SKM-1 treated with dmso at 0.1 percent for 144 hours (cell line): ENCODE measurements at regions not wholly inside any gene's neighbourhood (a gene's known extent, or its start where the extent isn't known, plus 50 kb on each side); places are given as distances from the start of the nearest gene placed in this dataset.
"Not testable (repeated sequence)": the region's sequence is repeated elsewhere in the genome, so short reads cannot be mapped to it uniquely, and the experiment has no call there.

Source experiments
- DNase-seq: peaks from one replicate; lab custom pipeline; 2025; ENCODE audit not compliant: unreplicated experiment; lab: John Stamatoyannopoulos, UW

DNA sequence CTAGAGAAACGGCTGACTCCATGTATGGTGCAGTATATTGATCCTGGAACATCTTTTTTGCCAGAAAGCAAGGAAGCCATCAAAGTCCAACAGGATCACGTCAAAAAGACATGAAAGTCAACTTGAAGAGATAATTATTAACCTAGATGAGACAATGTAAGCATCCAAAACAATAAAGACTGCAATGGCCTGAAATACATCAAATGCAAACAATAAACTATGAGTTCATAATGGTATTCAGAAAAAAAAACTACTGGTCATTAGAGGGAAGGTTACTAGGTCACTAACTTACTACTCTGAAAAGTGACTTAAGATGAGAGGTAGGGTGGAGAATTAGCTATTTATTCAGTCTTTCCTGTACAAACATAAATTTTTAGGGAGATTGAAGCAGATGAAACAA, 75.3 kb upstream of the OR4F16 start:
- DNase-seq = not testable (repeated sequence)

DNA sequence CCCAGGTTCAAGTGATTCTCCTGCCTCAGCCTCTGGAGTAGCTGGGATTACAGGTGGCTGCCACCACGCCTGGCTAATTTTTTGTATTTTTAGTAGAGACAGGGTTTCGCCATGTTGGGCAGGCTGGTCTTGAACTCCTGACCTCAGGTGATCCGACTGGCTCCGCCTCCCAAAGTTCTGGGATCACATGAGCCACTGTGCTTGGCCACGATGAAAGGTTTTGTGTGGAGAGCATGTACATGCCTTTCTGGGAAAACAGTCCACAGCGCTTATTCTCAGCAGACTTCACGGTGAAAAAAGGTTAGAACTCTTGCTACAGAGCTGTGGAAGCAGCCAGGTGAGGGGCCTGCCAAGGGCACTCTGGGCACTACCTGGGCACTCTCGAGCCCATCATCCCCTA, 85.0 kb upstream of the OR4F16 start:
- DNase-seq = not testable (repeated sequence)

GRCh38 chr1:777480-778180, 91.2 kb upstream of the OR4F16 start:
- not testable (repeated sequence) for DNase-seq

DNA sequence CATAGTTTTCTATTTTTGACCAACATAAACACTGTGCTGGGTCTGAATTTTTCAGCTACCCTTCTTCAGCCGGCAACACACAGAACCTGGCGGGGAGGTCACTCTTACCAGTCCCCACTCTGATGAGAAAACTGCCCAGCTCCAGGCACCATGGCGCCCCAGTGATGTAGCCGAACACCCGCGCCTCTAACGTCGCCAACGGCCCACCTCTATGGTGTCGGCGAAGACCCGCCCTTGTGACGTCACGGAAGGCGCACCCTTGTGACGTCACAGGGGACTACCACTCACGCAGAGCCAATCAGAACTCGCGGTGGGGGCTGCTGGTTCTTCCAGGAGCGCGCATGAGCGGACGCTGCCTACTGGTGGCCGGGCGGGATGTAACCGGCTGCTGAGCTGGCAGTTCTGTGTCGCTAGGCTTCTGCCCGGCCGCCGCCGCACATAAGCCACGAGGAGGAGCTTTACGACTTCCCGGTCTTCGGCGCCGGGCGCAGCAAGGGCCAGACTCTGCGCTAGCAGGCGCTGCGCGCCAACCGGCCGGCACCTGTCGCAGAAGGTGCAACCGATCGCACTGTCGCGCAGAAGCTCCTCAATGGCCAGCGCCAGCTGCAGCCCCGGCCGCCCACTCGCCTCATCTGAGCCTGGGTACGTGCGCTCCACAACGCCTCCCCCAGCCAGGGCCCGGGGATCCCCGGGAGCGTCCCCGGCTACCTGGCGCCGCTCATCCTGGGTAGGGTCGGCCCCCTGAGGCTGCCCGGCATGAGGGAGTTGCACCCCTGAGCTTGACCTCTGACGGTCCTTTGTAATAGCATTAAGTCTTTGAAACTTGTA, 92.2 kb upstream of the OR4F16 start:
- DNase-seq = not testable (repeated sequence)

DNA sequence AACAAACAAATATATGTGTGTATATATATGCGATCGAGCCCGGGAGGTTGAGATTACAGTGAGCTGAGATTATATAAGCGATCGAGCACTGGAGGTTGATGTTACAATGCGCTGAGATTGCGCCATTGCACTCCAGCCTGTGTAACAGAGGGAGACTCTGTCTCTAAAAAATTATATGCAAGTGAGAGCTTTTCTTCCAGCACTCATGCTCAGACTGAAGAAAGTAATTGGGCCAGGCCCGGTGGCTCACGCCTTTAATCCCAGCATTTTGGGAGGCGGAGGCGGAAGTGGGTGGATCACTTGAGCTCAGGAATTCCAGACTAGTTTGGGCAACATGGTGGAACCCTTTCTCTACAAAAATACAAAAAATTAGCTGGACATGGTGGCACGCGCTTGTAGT, 93.2 kb upstream of the OR4F16 start:
- not testable (repeated sequence) for DNase-seq

DNA sequence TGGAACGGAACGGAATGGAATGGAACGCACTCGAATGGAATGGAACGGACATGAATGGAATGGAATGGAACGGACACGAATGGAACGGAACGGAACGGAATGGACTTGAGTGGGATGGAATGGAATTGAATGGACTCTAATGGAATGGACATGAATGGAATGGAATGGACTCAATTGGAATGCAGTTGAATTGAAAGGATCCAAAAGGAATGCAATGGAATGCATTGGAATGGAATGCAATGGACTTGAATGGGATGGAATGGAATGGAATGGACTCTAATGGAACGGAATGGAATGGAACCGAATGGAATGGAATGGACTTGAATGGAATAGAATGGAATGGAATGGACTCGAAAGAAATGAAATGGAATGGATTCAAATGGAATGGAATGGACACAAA, 102.4 kb upstream of the OR4F16 start:
- no peak for DNase-seq

DNA sequence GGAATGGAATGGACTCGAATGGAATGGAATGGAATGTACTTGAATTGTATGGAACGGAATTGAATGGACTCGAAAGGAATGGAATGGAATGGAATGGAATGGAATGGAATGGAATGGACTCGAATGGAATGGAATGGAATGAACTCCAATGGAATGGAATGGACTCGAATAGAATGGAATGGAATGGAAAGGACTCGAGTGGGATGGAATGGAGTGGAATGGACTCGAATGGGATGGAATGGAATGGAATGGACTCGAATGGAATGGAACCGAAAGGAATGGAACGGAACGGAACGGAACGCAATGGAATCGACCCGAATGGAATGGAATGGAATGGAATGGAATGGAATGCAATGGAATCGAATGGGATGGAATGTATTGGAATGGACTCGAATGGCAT, 103.2 kb upstream of the OR4F16 start:
- DNase-seq = not testable (repeated sequence)

- DNase-seq = not testable (repeated sequence)
These were observed 104.0 kb upstream of the OR4F16 start for GRCh38 chr1:790388-790930.

GRCh38 chr1:794310-794709, 107.9 kb upstream of the OR4F16 start:
- not testable (repeated sequence) for DNase-seq

- not testable (repeated sequence) for DNase-seq
These were observed 108.6 kb upstream of the OR4F16 start for GRCh38 chr1:794918-795584.

- not testable (repeated sequence) for DNase-seq
These were observed 111.2 kb upstream of the OR4F16 start for GRCh38 chr1:797649-798048.

- DNase-seq = not testable (repeated sequence)
These were observed 113.9 kb upstream of the OR4F16 start for GRCh38 chr1:800397-800796.

DNA sequence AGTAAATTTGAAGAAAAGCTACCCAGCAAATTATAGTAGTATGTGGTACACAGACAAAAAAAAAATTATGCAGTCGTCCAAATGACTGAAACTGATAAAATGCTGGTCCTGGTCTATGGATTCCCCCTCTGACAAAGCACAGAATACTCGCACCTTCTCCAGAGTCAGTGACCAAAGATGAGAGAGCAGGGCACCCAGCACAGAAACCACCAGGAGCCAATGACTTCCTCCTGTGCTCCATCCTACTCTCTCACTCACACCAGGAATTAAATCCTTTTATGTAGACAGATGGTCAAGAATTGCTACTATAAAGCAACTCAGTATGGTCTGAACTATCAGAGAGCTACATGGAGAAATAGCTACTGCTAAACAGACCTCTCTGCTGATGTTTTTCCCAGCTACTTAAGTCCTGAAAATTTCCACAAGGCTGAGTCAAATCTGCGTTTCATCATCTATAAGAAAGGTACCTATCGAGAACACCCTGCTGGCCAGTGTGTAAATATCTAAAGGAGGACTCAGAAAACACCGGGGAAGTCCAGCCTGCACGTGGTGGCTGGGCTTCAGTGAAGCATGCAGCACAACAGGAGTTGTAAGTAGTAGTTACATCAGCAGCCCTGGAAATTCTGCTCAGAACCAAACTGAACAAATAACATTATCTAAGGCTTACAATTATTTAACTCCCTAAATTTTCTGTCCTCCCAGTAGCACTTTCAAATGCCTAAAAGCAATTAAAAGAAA, 118.1 kb upstream of the OR4F16 start:
- DNase-seq = not testable (repeated sequence)

DNA sequence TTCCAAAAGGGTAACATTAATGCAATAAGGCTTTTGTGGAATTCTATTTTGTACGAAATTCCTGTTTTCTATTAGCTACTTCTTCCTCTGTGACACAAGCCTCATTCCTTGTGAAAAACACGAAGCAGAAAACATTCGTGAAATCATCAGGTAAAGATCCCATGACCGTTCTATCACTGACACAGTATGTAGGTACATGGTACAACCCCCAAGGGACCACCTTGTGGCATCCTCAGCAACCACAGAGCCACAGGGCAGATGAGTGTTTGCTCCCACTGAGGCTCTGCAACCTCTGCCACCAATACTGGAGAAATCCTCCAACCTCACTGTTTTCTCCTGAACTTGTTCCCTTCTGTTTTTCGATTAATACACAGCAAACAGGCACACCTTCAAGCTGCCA, 118.4 kb upstream of the SAMD11 start:
- DNase-seq = not testable (repeated sequence)

DNA sequence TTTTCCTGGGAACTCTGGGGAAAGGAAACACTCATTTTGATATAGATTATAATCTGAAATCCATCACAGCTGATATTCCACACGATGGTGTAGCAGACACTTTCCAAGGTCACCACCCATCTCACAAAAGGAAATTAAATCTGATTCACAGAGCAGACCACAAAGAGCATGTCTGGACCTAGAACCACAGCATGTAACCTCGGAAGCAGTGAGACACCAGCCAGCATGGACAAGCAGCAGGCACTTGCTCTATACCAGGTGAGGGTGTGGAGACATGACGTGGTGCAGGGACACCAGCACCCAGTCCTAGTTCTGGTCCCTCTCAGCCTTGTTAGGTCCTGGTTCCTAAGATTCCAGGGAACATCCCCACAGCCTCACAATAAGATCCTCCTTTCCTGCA, 116.7 kb upstream of the SAMD11 start:
- not testable (repeated sequence) for DNase-seq

DNA sequence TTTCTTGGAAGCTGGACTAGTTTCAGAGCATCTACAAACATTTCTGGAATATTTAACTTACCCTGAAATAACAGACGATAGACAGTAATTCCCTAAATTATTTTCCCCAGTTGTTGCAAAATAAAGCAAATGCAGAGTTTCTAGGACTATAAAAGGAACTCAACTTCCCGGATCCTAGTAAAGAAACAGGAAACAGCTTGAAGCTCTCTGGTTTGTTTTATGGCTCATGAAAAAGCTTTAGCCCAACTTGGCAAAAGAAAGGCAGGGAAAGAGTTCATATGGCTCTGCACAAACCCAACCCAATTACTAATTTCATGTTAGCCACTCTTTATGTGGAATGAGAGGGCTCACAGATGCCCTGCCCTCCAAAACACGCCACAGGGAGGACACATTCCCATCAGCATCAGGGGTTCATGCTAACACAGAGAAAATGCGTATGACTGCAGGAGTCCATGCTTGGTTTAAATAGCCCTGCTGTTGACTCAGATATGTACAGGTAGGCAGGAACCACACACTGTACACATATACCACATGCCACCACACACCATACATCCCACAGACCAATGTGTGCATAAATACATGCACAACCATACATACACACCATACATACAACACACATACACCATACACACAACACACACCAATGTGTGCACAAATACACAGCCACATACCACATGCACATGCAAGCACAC, 115.9 kb upstream of the SAMD11 start:
- DNase-seq = not testable (repeated sequence)

- DNase-seq = not testable (repeated sequence)
These were observed 112.8 kb upstream of the SAMD11 start for GRCh38 chr1:810949-811348.

- not testable (repeated sequence) for DNase-seq
These were observed 111.1 kb upstream of the SAMD11 start for GRCh38 chr1:812535-813127.

DNA sequence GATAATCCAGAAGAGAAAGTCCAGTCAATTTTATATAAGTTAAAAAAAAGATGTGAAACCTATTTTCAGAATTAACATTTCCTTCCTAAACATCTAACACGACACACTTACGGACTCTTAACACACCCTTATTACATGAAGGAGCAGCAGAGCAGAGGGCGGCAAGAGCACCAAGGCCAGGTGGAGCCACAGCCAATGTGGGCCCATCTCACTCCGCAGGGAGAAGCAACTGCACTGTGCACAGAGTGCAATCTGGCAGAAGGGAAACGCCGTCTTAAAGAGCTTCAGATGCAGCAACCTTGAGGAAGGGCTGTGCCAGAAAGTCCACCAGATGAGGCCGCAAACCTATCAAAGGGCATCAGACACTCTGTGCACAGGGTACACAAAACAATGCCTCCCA, 109.2 kb upstream of the SAMD11 start:
- not testable (repeated sequence) for DNase-seq
